Caco-2 (cell line): ENCODE measurements at regions not wholly inside any gene's neighbourhood (a gene's known extent, or its start where the extent isn't known, plus 50 kb on each side); places are given as distances from the start of the nearest gene placed in this dataset.

Source experiments
- BruUV-seq: library from RNA; stranded (reverse); fragments of 400-500 nt; replicated peaks from 2 replicates; lab custom pipeline; 2021; lab: Mats Ljungman, UMichigan
- CTCF ChIA-PET: fragments of 300-600 bp; sonication (Branson Sonifier 250); formaldehyde crosslinking; loops from one replicate; lab custom pipeline; 2022; ENCODE audit warnings: antibody characterized with exemption; lab: Charles Lee
- POLR2A ChIA-PET: fragments of 300-600 bp; sonication (Branson Sonifier 250); formaldehyde crosslinking; loops from one replicate; lab custom pipeline; 2022; ENCODE audit warnings: antibody characterized with exemption; lab: Charles Lee
- DNase-seq, 2 experiments: peaks; one replicate each; pipeline versions ENCODE4 v3.0.0 to v3.0.0-alpha.2; 2020 to 2022
- H3K27me3 ChIP-seq: replicated peaks from 2 replicates; pipeline ENCODE4 v1.6.0; 2011; ENCODE audit warnings: low read length; ENCODE audit not compliant: control insufficient read depth, insufficient read depth
- H3K36me3 ChIP-seq: 2 replicates; pipeline ENCODE4 v1.5.1; 2011; ENCODE audit warnings: low read length; ENCODE audit not compliant: control insufficient read depth, insufficient read depth
- H3K4me1 ChIP-seq: fragments of 250-450 bp; sonication (Bioruptor Pico); 2 replicates; pipeline ENCODE4 v1.5.1; 2020; ENCODE audit warnings: mild to moderate bottlenecking
- H3K4me3 ChIP-seq: 2 replicates; pipeline ENCODE4 v1.5.1; 2011; ENCODE audit warnings: low read depth, mild to moderate bottlenecking, control low read depth, low read length
- H3K9me3 ChIP-seq: fragments of 250-450 bp; sonication (Bioruptor Pico); 2 replicates; pipeline ENCODE4 v1.5.1; 2020; ENCODE audit warnings: mild to moderate bottlenecking, moderate library complexity
- H3K27ac Mint-ChIP-seq: one replicate; pipeline ENCODE4 v1.8.0; 2022; ENCODE audit warnings: mixed read lengths; ENCODE audit not compliant: unreplicated experiment
- H3K27me3 Mint-ChIP-seq: one replicate; pipeline ENCODE4 v1.8.0; 2022; ENCODE audit warnings: mixed read lengths; ENCODE audit not compliant: insufficient read depth, unreplicated experiment
- H3K36me3 Mint-ChIP-seq: one replicate; pipeline ENCODE4 v1.8.0; 2022; ENCODE audit warnings: mild to moderate bottlenecking, mixed read lengths; ENCODE audit not compliant: insufficient read depth, unreplicated experiment
- H3K4me1 Mint-ChIP-seq: one replicate; pipeline ENCODE4 v1.8.0; 2022; ENCODE audit warnings: low read depth, mixed read lengths; ENCODE audit not compliant: unreplicated experiment
- H3K4me3 Mint-ChIP-seq: one replicate; pipeline ENCODE4 v1.8.0; 2022; ENCODE audit warnings: mild to moderate bottlenecking, moderate library complexity, mixed read lengths; ENCODE audit not compliant: unreplicated experiment
- H3K9me3 Mint-ChIP-seq: one replicate; pipeline ENCODE4 v1.8.0; 2022; ENCODE audit warnings: mixed read lengths; ENCODE audit not compliant: unreplicated experiment
- CTCF ChIP-seq, 2 experiments: fragments of 200-600 bp in 1 of 2; IDR thresholded peaks; 1 replicate in 1 of 2; 2 replicates in 1 of 2; pipeline versions ENCODE4 v1.5.1 to v1.8.0; 2011 to 2022; ENCODE audit warnings: antibody characterized with exemption in 1 of 2, control low read depth in 1 of 2, inconsistent platforms in 1 of 2, low read depth in 1 of 2, low read length in 1 of 2, mild to moderate bottlenecking in 1 of 2, moderate library complexity in 1 of 2; ENCODE audit not compliant: insufficient read depth in 1 of 2, severe bottlenecking in 1 of 2, unreplicated experiment in 1 of 2
- intact Hi-C: fragments of 100-400 bp; cut with micrococcal nuclease; formaldehyde crosslinking; loops from one replicate; pipeline ENCODE4 v1.10.0; 2022; ENCODE audit not compliant: unreplicated experiment

GRCh38 chr13:105773863-105774538, 761.5 kb downstream of the EFNB2 start:
- H3K9me3 Mint-ChIP-seq: no peaks in the 10 kb centered on the region
- H3K27me3 Mint-ChIP-seq: no peaks in the 10 kb centered on the region
- DNase-seq: peak; percentile 8 to 38
- peaks cover 38% of the 10 kb centered on the region for H3K4me1 ChIP-seq
- no peaks in the 10 kb centered on the region for H3K27me3 ChIP-seq
- no TSS peak for BruUV-seq
- CTCF ChIA-PET: no interaction called here
- H3K4me3 ChIP-seq: no peak overlapping the region
- POLR2A ChIA-PET: no interaction called here
- H3K27ac Mint-ChIP-seq: peak overlapping the region; percentile 39
- TF ChIP-seq CTCF (IDR thresholded peaks at IDR 0.05; ENCODE audit: insufficient read depth in 1 of 2, low read depth in 1 of 2, low read length in 1 of 2, severe bottlenecking in 1 of 2, unreplicated experiment in 1 of 2): no peak
- H3K4me1 Mint-ChIP-seq: peaks cover 33% of the 10 kb centered on the region
- no peaks in the 10 kb centered on the region for H3K9me3 ChIP-seq
- no peaks in the 10 kb centered on the region for H3K36me3 Mint-ChIP-seq
- H3K4me3 Mint-ChIP-seq: peak overlapping the region; percentile 44
- no peaks in the 10 kb centered on the region for H3K36me3 ChIP-seq
- intact Hi-C loops: loop anchor here (1.0 to 5.0 kb wide), 4 partner anchors 9 to 758 kb away; no protein-coding TSS in a partner anchor

GRCh38 chr13:105773241-105773640, 762.2 kb downstream of the EFNB2 start:
- no peaks in the 10 kb centered on the region for H3K36me3 ChIP-seq
- no peaks in the 10 kb centered on the region for H3K9me3 ChIP-seq
- H3K4me3 ChIP-seq: no peak overlapping the region
- no peaks in the 10 kb centered on the region for H3K36me3 Mint-ChIP-seq
- POLR2A ChIA-PET: no interaction called here
- H3K27me3 ChIP-seq: no peaks in the 10 kb centered on the region
- peaks cover 33% of the 10 kb centered on the region for H3K4me1 Mint-ChIP-seq
- no peak overlapping the region for H3K27ac Mint-ChIP-seq
- H3K4me3 Mint-ChIP-seq: no peak overlapping the region
- H3K4me1 ChIP-seq: peaks cover 38% of the 10 kb centered on the region
- H3K9me3 Mint-ChIP-seq: no peaks in the 10 kb centered on the region
- intact Hi-C loops: loop anchor here (1.0 to 5.0 kb wide), 2 partner anchors 8 to 759 kb away; no protein-coding TSS in a partner anchor
- no TSS peak for BruUV-seq
- peak in 1 of 2 experiments; percentile 14 for DNase-seq
- TF ChIP-seq CTCF (IDR thresholded peaks at IDR 0.05; ENCODE audit: insufficient read depth in 1 of 2, low read depth in 1 of 2, low read length in 1 of 2, severe bottlenecking in 1 of 2, unreplicated experiment in 1 of 2): no peak
- CTCF ChIA-PET: interaction anchor here (0.5 kb wide), 1 partner anchor 26 kb away, joined by 3 read pairs; no protein-coding TSS in a partner anchor
- H3K27me3 Mint-ChIP-seq: no peaks in the 10 kb centered on the region

GRCh38 chr13:105764486-105764885, 771.0 kb downstream of the EFNB2 start:
- no peaks in the 10 kb centered on the region for H3K27me3 Mint-ChIP-seq
- no peaks in the 10 kb centered on the region for H3K36me3 ChIP-seq
- BruUV-seq: no TSS peak
- ChIA-PET CTCF (no interaction called here), POLR2A (no interaction called here)
- H3K9me3 Mint-ChIP-seq: no peaks in the 10 kb centered on the region
- intact Hi-C loops: no loop called here
- TF ChIP-seq CTCF (IDR thresholded peaks at IDR 0.05; ENCODE audit: insufficient read depth in 1 of 2, low read depth in 1 of 2, low read length in 1 of 2, severe bottlenecking in 1 of 2, unreplicated experiment in 1 of 2): no peak
- H3K4me3 Mint-ChIP-seq: no peak overlapping the region
- H3K4me1 Mint-ChIP-seq: no peaks in the 10 kb centered on the region
- no peaks in the 10 kb centered on the region for H3K4me1 ChIP-seq
- H3K4me3 ChIP-seq: no peak overlapping the region
- no peaks in the 10 kb centered on the region for H3K36me3 Mint-ChIP-seq
- no peak for DNase-seq
- no peaks in the 10 kb centered on the region for H3K9me3 ChIP-seq
- no peak overlapping the region for H3K27ac Mint-ChIP-seq
- H3K27me3 ChIP-seq: no peaks in the 10 kb centered on the region
